ENCODE measurements at regions not wholly inside any gene's neighbourhood (a gene's known extent, or its start where the extent isn't known, plus 50 kb on each side); places are given as distances from the start of the nearest gene placed in this dataset.
A peak's percentile ranks its signal among the peaks of the same experiment; 100 is the strongest.
"Not testable (repeated sequence)": the region's sequence is repeated elsewhere in the genome, so short reads cannot be mapped to it uniquely, and the experiment has no call there.

GRCh38 chr2:163909411-163910080 is 173.7 kb upstream of the FIGN start:
- H3K4me1 ChIP-seq (ENCODE audit: control insufficient read depth in 3 of 3, insufficient read depth in 2 of 3, low read depth in 1 of 3, low read length in 2 of 3) = no peaks in the 10 kb centered on the region
- H3K27ac ChIP-seq (ENCODE audit: low read depth in 1 of 3, low read length in 2 of 3) = no peak overlapping the region
- H3K36me3 ChIP-seq (ENCODE audit: control insufficient read depth in 3 of 3, insufficient read depth in 2 of 3, low read depth in 1 of 3, low read length in 3 of 3) = no peaks in the 10 kb centered on the region
- DNase-seq = no peak
- H3K27me3 ChIP-seq (ENCODE audit: control insufficient read depth in 3 of 3, insufficient read depth in 3 of 3, low read length in 3 of 3) = no peaks in the 10 kb centered on the region
- FAIRE-seq = no peak
- peaks cover 0 to 6% of the 10 kb centered on the region in 2 donors for H3K9me3 ChIP-seq (ENCODE audit: control insufficient read depth in 2 of 2, insufficient read depth in 1 of 2, low read depth in 1 of 2, low read length in 1 of 2)
- no peak overlapping the region for H3K4me3 ChIP-seq (ENCODE audit: low read depth in 1 of 3, low read length in 3 of 3)
- 94 to 96% (median 95%) methylated on average over 33 to 40 of the region's 40 CpGs for WGBS, 3 donors

- H3K4me1 ChIP-seq (ENCODE audit: control insufficient read depth in 3 of 3, insufficient read depth in 2 of 3, low read depth in 1 of 3, low read length in 2 of 3) = no peaks in the 10 kb centered on the region
- no peak overlapping the region for H3K27ac ChIP-seq (ENCODE audit: low read depth in 1 of 3, low read length in 2 of 3)
- FAIRE-seq (no peak), DNase-seq (no peak)
- H3K36me3 ChIP-seq (ENCODE audit: control insufficient read depth in 3 of 3, insufficient read depth in 2 of 3, low read depth in 1 of 3, low read length in 3 of 3) = no peaks in the 10 kb centered on the region
- 26 to 80% (median 50%) methylated on average over 1 of the region's 1 CpG for WGBS, 3 donors
- peaks cover 0 to 6% of the 10 kb centered on the region in 2 donors for H3K9me3 ChIP-seq (ENCODE audit: control insufficient read depth in 2 of 2, insufficient read depth in 1 of 2, low read depth in 1 of 2, low read length in 1 of 2)
- H3K4me3 ChIP-seq (ENCODE audit: low read depth in 1 of 3, low read length in 3 of 3) = no peak overlapping the region
- no peaks in the 10 kb centered on the region for H3K27me3 ChIP-seq (ENCODE audit: control insufficient read depth in 3 of 3, insufficient read depth in 3 of 3, low read length in 3 of 3)
Measured at GRCh38 chr2:163906410-163906809, 170.6 kb upstream of the FIGN start.

GRCh38 chr2:163897799-163898198 is 162.0 kb upstream of the FIGN start:
- H3K27me3 ChIP-seq (ENCODE audit: control insufficient read depth in 3 of 3, insufficient read depth in 3 of 3, low read length in 3 of 3) = no peaks in the 10 kb centered on the region
- H3K4me1 ChIP-seq (ENCODE audit: control insufficient read depth in 3 of 3, insufficient read depth in 2 of 3, low read depth in 1 of 3, low read length in 2 of 3) = no peaks in the 10 kb centered on the region
- no peak overlapping the region for H3K27ac ChIP-seq (ENCODE audit: low read depth in 1 of 3, low read length in 2 of 3)
- H3K9me3 ChIP-seq (ENCODE audit: control insufficient read depth in 2 of 2, insufficient read depth in 1 of 2, low read depth in 1 of 2, low read length in 1 of 2) = peaks cover 0 to 17% of the 10 kb centered on the region in 2 donors
- 45 to 74% (median 55%) methylated on average over 2 of the region's 2 CpGs for WGBS, 3 donors
- H3K4me3 ChIP-seq (ENCODE audit: low read depth in 1 of 3, low read length in 3 of 3) = no peak overlapping the region
- H3K36me3 ChIP-seq (ENCODE audit: control insufficient read depth in 3 of 3, insufficient read depth in 2 of 3, low read depth in 1 of 3, low read length in 3 of 3) = no peaks in the 10 kb centered on the region
- DNase-seq (no peak), FAIRE-seq (no peak)

GRCh38 chr2:163893444-163893843 is 157.6 kb upstream of the FIGN start:
- peaks cover 2 to 18% of the 10 kb centered on the region in 2 donors for H3K9me3 ChIP-seq (ENCODE audit: control insufficient read depth in 2 of 2, insufficient read depth in 1 of 2, low read depth in 1 of 2, low read length in 1 of 2)
- WGBS, 3 donors = 0 to 50% (median 18%) methylated on average over 1 of the region's 1 CpG
- H3K4me3 ChIP-seq (ENCODE audit: low read depth in 1 of 3, low read length in 3 of 3); H3K36me3 ChIP-seq (ENCODE audit: control insufficient read depth in 3 of 3, insufficient read depth in 2 of 3, low read depth in 1 of 3, low read length in 3 of 3); H3K27me3 ChIP-seq (ENCODE audit: control insufficient read depth in 3 of 3, insufficient read depth in 3 of 3, low read length in 3 of 3); FAIRE-seq; DNase-seq; H3K4me1 ChIP-seq (ENCODE audit: control insufficient read depth in 3 of 3, insufficient read depth in 2 of 3, low read depth in 1 of 3, low read length in 2 of 3); H3K27ac ChIP-seq (ENCODE audit: low read depth in 1 of 3, low read length in 2 of 3): not testable (repeated sequence)

- Histone ChIP-seq H3K27ac (ENCODE audit: low read depth in 1 of 3, low read length in 2 of 3) (no peak overlapping the region), H3K27me3 (ENCODE audit: control insufficient read depth in 3 of 3, insufficient read depth in 3 of 3, low read length in 3 of 3) (no peaks in the 10 kb centered on the region), H3K9me3 (ENCODE audit: control insufficient read depth in 2 of 2, insufficient read depth in 1 of 2, low read depth in 1 of 2, low read length in 1 of 2) (peaks cover 2 to 7% of the 10 kb centered on the region in 2 donors), H3K4me3 (ENCODE audit: low read depth in 1 of 3, low read length in 3 of 3) (no peak overlapping the region), H3K36me3 (ENCODE audit: control insufficient read depth in 3 of 3, insufficient read depth in 2 of 3, low read depth in 1 of 3, low read length in 3 of 3) (no peaks in the 10 kb centered on the region), H3K4me1 (ENCODE audit: control insufficient read depth in 3 of 3, insufficient read depth in 2 of 3, low read depth in 1 of 3, low read length in 2 of 3) (no peaks in the 10 kb centered on the region)
- WGBS, 3 donors = 69 to 86% (median 73%) methylated on average over 4 of the region's 4 CpGs
- DNase-seq = no peak
- FAIRE-seq = no peak
Measured at GRCh38 chr2:163888591-163888990, 152.8 kb upstream of the FIGN start.

GRCh38 chr2:163887182-163887581 is 151.4 kb upstream of the FIGN start:
- DNase-seq (no peak), FAIRE-seq (no peak)
- H3K27ac ChIP-seq (ENCODE audit: low read depth in 1 of 3, low read length in 2 of 3) = no peak overlapping the region
- H3K9me3 ChIP-seq (ENCODE audit: control insufficient read depth in 2 of 2, insufficient read depth in 1 of 2, low read depth in 1 of 2, low read length in 1 of 2) = peaks cover under 1% of the 10 kb centered on the region in 2 donors
- H3K4me1 ChIP-seq (ENCODE audit: control insufficient read depth in 3 of 3, insufficient read depth in 2 of 3, low read depth in 1 of 3, low read length in 2 of 3) = no peaks in the 10 kb centered on the region
- no peaks in the 10 kb centered on the region for H3K36me3 ChIP-seq (ENCODE audit: control insufficient read depth in 3 of 3, insufficient read depth in 2 of 3, low read depth in 1 of 3, low read length in 3 of 3)
- no peaks in the 10 kb centered on the region for H3K27me3 ChIP-seq (ENCODE audit: control insufficient read depth in 3 of 3, insufficient read depth in 3 of 3, low read length in 3 of 3)
- H3K4me3 ChIP-seq (ENCODE audit: low read depth in 1 of 3, low read length in 3 of 3) = no peak overlapping the region

- no peak for DNase-seq
Measured at GRCh38 chr2:163884416-163884815, 148.6 kb upstream of the FIGN start.

GRCh38 chr2:163878718-163879117 is 142.9 kb upstream of the FIGN start:
- DNase-seq = peak; percentile 4 to 12
- no peaks in the 10 kb centered on the region for H3K4me1 ChIP-seq (ENCODE audit: control insufficient read depth in 3 of 3, insufficient read depth in 2 of 3, low read depth in 1 of 3, low read length in 2 of 3)
- no peaks in the 10 kb centered on the region for H3K36me3 ChIP-seq (ENCODE audit: control insufficient read depth in 3 of 3, insufficient read depth in 2 of 3, low read depth in 1 of 3, low read length in 3 of 3)
- H3K9me3 ChIP-seq (ENCODE audit: control insufficient read depth in 2 of 2, insufficient read depth in 1 of 2, low read depth in 1 of 2, low read length in 1 of 2) = no peaks in the 10 kb centered on the region
- no peak overlapping the region for H3K27ac ChIP-seq (ENCODE audit: low read depth in 1 of 3, low read length in 2 of 3)
- H3K27me3 ChIP-seq (ENCODE audit: control insufficient read depth in 3 of 3, insufficient read depth in 3 of 3, low read length in 3 of 3) = no peaks in the 10 kb centered on the region
- WGBS, 3 donors = 42 to 57% (median 54%) methylated on average over 4 of the region's 4 CpGs
- H3K4me3 ChIP-seq (ENCODE audit: low read depth in 1 of 3, low read length in 3 of 3) = no peak overlapping the region
- no peak for FAIRE-seq

More at GRCh38 chr2:163884416-163884815, 148.6 kb upstream of the FIGN start:
- 85 to 91% (median 89%) methylated on average over 10 of the region's 10 CpGs for WGBS, 3 donors
- no peak for FAIRE-seq
- Histone ChIP-seq H3K36me3 (ENCODE audit: control insufficient read depth in 3 of 3, insufficient read depth in 2 of 3, low read depth in 1 of 3, low read length in 3 of 3) (no peaks in the 10 kb centered on the region), H3K4me1 (ENCODE audit: control insufficient read depth in 3 of 3, insufficient read depth in 2 of 3, low read depth in 1 of 3, low read length in 2 of 3) (no peaks in the 10 kb centered on the region), H3K9me3 (ENCODE audit: control insufficient read depth in 2 of 2, insufficient read depth in 1 of 2, low read depth in 1 of 2, low read length in 1 of 2) (no peaks in the 10 kb centered on the region), H3K27me3 (ENCODE audit: control insufficient read depth in 3 of 3, insufficient read depth in 3 of 3, low read length in 3 of 3) (no peaks in the 10 kb centered on the region), H3K4me3 (ENCODE audit: low read depth in 1 of 3, low read length in 3 of 3) (no peak overlapping the region), H3K27ac (ENCODE audit: low read depth in 1 of 3, low read length in 2 of 3) (no peak overlapping the region)

- H3K4me3 ChIP-seq (ENCODE audit: low read depth in 1 of 3, low read length in 3 of 3) = no peak overlapping the region
- H3K27me3 ChIP-seq (ENCODE audit: control insufficient read depth in 3 of 3, insufficient read depth in 3 of 3, low read length in 3 of 3) = no peaks in the 10 kb centered on the region
- no peak for DNase-seq
- 42 to 51% (median 48%) methylated on average over 3 of the region's 3 CpGs for WGBS, 3 donors
- H3K36me3 ChIP-seq (ENCODE audit: control insufficient read depth in 3 of 3, insufficient read depth in 2 of 3, low read depth in 1 of 3, low read length in 3 of 3) = no peaks in the 10 kb centered on the region
- H3K9me3 ChIP-seq (ENCODE audit: control insufficient read depth in 2 of 2, insufficient read depth in 1 of 2, low read depth in 1 of 2, low read length in 1 of 2) = no peaks in the 10 kb centered on the region
- H3K27ac ChIP-seq (ENCODE audit: low read depth in 1 of 3, low read length in 2 of 3) = no peak overlapping the region
- no peak for FAIRE-seq
- no peaks in the 10 kb centered on the region for H3K4me1 ChIP-seq (ENCODE audit: control insufficient read depth in 3 of 3, insufficient read depth in 2 of 3, low read depth in 1 of 3, low read length in 2 of 3)
Measured at GRCh38 chr2:163877316-163877715, 141.5 kb upstream of the FIGN start.
